ENCODE measurements at regions not wholly inside any gene's neighbourhood (a gene's known extent, or its start where the extent isn't known, plus 50 kb on each side); places are given as distances from the start of the nearest gene placed in this dataset.

- TF ChIP-seq POLR2A (IDR thresholded peaks at IDR 0.05), result no peak
- no peak for TF ChIP-seq CTCF (IDR thresholded peaks at IDR 0.05)
Measured at GRCh38 chr6:141956046-141956761, 176.5 kb upstream of the GJE1 start.

Data from Peyer's patch (tissue), 4 donors.